ENCODE measurements at regions not wholly inside any gene's neighbourhood (a gene's known extent, or its start where the extent isn't known, plus 50 kb on each side); places are given as distances from the start of the nearest gene placed in this dataset.

- BruUV-seq (replicated peaks), result no TSS peak
- H3K4me3 Mint-ChIP-seq (ENCODE audit: unreplicated experiment), result no peak overlapping the region
- TF ChIP-seq CTCF (IDR thresholded peaks at IDR 0.05; ENCODE audit: unreplicated experiment), result no peak
- CTCF ChIA-PET, result interaction anchor here (0.6 kb wide), 1 partner anchor 16 kb away, joined by 4 read pairs; no protein-coding TSS in a partner anchor
- no peaks in the 10 kb centered on the region for H3K27me3 Mint-ChIP-seq (ENCODE audit: insufficient read depth, unreplicated experiment)
- intact Hi-C loops (cut with micrococcal nuclease), result no loop called here
- H3K36me3 Mint-ChIP-seq (ENCODE audit: insufficient read depth, unreplicated experiment), result no peaks in the 10 kb centered on the region
- H3K9me3 Mint-ChIP-seq (ENCODE audit: unreplicated experiment), result no peaks in the 10 kb centered on the region
- H3K27ac Mint-ChIP-seq (ENCODE audit: low read depth, unreplicated experiment), result no peak overlapping the region
- H3K4me1 Mint-ChIP-seq (ENCODE audit: insufficient read depth, unreplicated experiment), result no peaks in the 10 kb centered on the region
- POLR2A ChIA-PET, result no interaction called here
- no peak for DNase-seq (ENCODE audit: unreplicated experiment)
These were observed 413.9 kb downstream of the HGF start for GRCh38 chr7:81355911-81356310.

DNA sequence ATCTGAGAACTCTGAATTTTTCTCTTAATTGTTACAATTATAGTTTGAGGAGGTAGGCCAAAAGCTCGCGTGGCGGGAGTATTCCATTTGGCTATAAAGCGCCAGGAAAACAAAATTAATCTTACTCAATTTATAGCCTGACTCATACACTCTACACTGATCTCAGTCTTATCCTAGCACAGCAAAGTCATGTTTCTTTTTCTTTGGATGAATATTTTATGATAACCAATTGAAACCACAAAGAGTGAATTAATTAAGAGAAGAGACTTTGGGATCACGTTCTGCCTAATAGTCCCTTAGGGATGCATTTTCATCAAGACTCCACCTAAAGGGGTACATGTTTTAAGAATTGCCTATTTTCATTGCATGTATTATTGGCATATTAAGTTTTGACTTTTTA, 420.8 kb downstream of the HGF start:
- no peak for TF ChIP-seq CTCF (IDR thresholded peaks at IDR 0.05; ENCODE audit: unreplicated experiment)
- ChIA-PET POLR2A (no interaction called here), CTCF (no interaction called here)
- H3K36me3 Mint-ChIP-seq (ENCODE audit: insufficient read depth, unreplicated experiment), result no peaks in the 10 kb centered on the region
- no TSS peak for BruUV-seq (replicated peaks)
- intact Hi-C loops (cut with micrococcal nuclease), result no loop called here
- H3K4me1 Mint-ChIP-seq (ENCODE audit: insufficient read depth, unreplicated experiment), result no peaks in the 10 kb centered on the region
- H3K27ac Mint-ChIP-seq (ENCODE audit: low read depth, unreplicated experiment), result no peak overlapping the region
- H3K9me3 Mint-ChIP-seq (ENCODE audit: unreplicated experiment), result no peaks in the 10 kb centered on the region
- H3K27me3 Mint-ChIP-seq (ENCODE audit: insufficient read depth, unreplicated experiment), result no peaks in the 10 kb centered on the region
- no peak for DNase-seq (ENCODE audit: unreplicated experiment)
- no peak overlapping the region for H3K4me3 Mint-ChIP-seq (ENCODE audit: unreplicated experiment)

DNA sequence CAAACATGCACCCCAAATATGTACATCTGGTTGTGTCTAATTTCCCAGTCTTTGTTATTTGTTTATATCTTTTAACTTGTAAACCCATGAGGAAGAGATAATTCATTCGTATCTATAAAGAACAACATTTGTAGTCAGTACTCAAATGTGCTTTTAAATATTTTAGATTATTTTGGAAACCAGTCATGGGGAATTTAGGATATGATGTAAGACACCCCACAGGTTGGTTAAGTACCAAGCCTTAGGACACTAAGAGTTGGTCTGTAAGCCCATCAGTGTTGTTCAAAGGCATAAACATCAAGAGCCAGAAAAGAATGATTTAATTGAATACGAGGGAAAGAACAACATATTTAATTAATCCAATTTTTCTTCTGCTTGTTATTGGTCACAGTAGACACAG, 421.1 kb upstream of the SEMA3C start:
- CTCF ChIA-PET, result interaction anchor here (0.5 kb wide), 1 partner anchor 16 kb away, joined by 4 read pairs; no protein-coding TSS in a partner anchor

DNA sequence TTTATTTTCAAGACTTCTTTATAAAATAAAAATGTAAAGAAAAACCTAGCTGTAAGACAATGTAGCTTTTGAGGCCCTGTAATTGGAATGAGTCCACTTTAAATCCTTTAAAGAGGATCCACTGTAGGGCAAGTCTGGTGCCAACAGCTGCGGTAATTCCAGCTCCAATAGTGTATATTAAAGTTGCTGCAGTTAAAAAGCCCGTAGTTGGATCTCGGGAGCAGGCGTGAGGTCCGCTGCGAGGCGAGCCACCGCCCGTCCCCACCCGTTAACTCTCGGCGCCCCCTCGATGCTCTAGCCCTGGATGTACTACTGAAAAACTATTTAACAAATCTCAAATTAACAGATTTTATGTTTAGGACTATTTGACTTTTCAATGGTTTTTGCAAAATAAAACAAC, 414.7 kb upstream of the SEMA3C start:
- Mint-ChIP-seq H3K27me3 (ENCODE audit: insufficient read depth, unreplicated experiment) (no peaks in the 10 kb centered on the region), H3K36me3 (ENCODE audit: insufficient read depth, unreplicated experiment) (no peaks in the 10 kb centered on the region), H3K4me3 (ENCODE audit: unreplicated experiment) (no peak overlapping the region), H3K9me3 (ENCODE audit: unreplicated experiment) (no peaks in the 10 kb centered on the region), H3K27ac (ENCODE audit: low read depth, unreplicated experiment) (no peak overlapping the region), H3K4me1 (ENCODE audit: insufficient read depth, unreplicated experiment) (peaks cover 18% of the 10 kb centered on the region)
- no peak for TF ChIP-seq CTCF (IDR thresholded peaks at IDR 0.05; ENCODE audit: unreplicated experiment)
- CTCF ChIA-PET, result interaction anchor here (0.6 kb wide), 2 partner anchors 31 to 326 kb away, joined by 3 read pairs; no protein-coding TSS in a partner anchor
- POLR2A ChIA-PET, result interaction anchor here (0.6 to 1.6 kb wide), 5 partner anchors 30 to 297 kb away, joined by 3 to 5 read pairs (median 3); no protein-coding TSS in a partner anchor
- no peak for DNase-seq (ENCODE audit: unreplicated experiment)
- no TSS peak for BruUV-seq (replicated peaks)
- intact Hi-C loops (cut with micrococcal nuclease), result no loop called here

More for the DNA sequence above, 421.1 kb upstream of the SEMA3C start:
- Mint-ChIP-seq H3K27me3 (ENCODE audit: insufficient read depth, unreplicated experiment) (no peaks in the 10 kb centered on the region), H3K9me3 (ENCODE audit: unreplicated experiment) (no peaks in the 10 kb centered on the region), H3K4me3 (ENCODE audit: unreplicated experiment) (no peak overlapping the region), H3K27ac (ENCODE audit: low read depth, unreplicated experiment) (no peak overlapping the region), H3K36me3 (ENCODE audit: insufficient read depth, unreplicated experiment) (no peaks in the 10 kb centered on the region), H3K4me1 (ENCODE audit: insufficient read depth, unreplicated experiment) (no peaks in the 10 kb centered on the region)
- POLR2A ChIA-PET, result interaction anchor here (0.7 kb wide), 1 partner anchor 9 kb away, joined by 3 read pairs; no protein-coding TSS in a partner anchor
- DNase-seq (ENCODE audit: unreplicated experiment), result no peak
- TF ChIP-seq CTCF (IDR thresholded peaks at IDR 0.05; ENCODE audit: unreplicated experiment), result no peak
- BruUV-seq (replicated peaks), result no TSS peak
- intact Hi-C loops (cut with micrococcal nuclease), result no loop called here
